Panc1 (cell line): ENCODE measurements at regions not wholly inside any gene's neighbourhood (a gene's known extent, or its start where the extent isn't known, plus 50 kb on each side); places are given as distances from the start of the nearest gene placed in this dataset.

Experiments used
- ATAC-seq: fragments of 200-7000 bp; cut with Tn5 transposase; 2 replicates; pipeline ENCODE4 v1.9.1; 2020; ENCODE audit warnings: mild to moderate bottlenecking, moderate library complexity
- BruUV-seq: library from RNA; stranded (reverse); fragments of 400-500 nt; replicated peaks from 2 replicates; lab custom pipeline; 2021; lab: Mats Ljungman, UMichigan
- CTCF ChIA-PET: fragments of 300-600 bp; sonication (Branson Sonifier 250); formaldehyde crosslinking; loops from one replicate; lab custom pipeline; 2022; ENCODE audit warnings: antibody characterized with exemption; lab: Charles Lee
- POLR2A ChIA-PET: fragments of 300-600 bp; sonication (Branson Sonifier 250); formaldehyde crosslinking; loops from one replicate; lab custom pipeline; 2022; ENCODE audit warnings: antibody characterized with exemption; lab: Charles Lee
- DNase-seq: peaks from one replicate; pipeline ENCODE4 v3.0.0-alpha.2; 2010; ENCODE audit warnings: low read depth, low spot score
- H3K27ac ChIP-seq: 2 replicates; pipeline ENCODE4 v1.5.1; 2011; ENCODE audit warnings: mild to moderate bottlenecking, low read length, inconsistent platforms
- H3K27me3 ChIP-seq: fragments of 200-500 bp; sonication (Bioruptor generic); 2 replicates; pipeline ENCODE4 v1.6.0; 2014; ENCODE audit warnings: low read length, inconsistent platforms; ENCODE audit not compliant: control insufficient read depth, insufficient read depth
- H3K36me3 ChIP-seq: fragments of 200-500 bp; sonication (Bioruptor generic); 2 replicates; pipeline ENCODE4 v1.5.1; 2014; ENCODE audit warnings: inconsistent platforms, mild to moderate bottlenecking, low read length, moderate library complexity; ENCODE audit not compliant: control insufficient read depth, insufficient read depth
- H3K4me1 ChIP-seq: 2 replicates; pipeline ENCODE4 v1.5.1; 2011; ENCODE audit warnings: inconsistent platforms, mild to moderate bottlenecking, low read length, moderate library complexity; ENCODE audit not compliant: control insufficient read depth, insufficient read depth
- H3K4me3 ChIP-seq, 2 experiments: 2 replicates each; pipeline ENCODE4 v1.5.1; 2011 to 2012; ENCODE audit warnings: low read depth in 2 of 2, low read length in 2 of 2, mild to moderate bottlenecking in 2 of 2, inconsistent platforms in 1 of 2, moderate library complexity in 1 of 2
- H3K9me3 ChIP-seq: fragments of 200-500 bp; sonication (Bioruptor generic); 2 replicates; pipeline ENCODE4 v1.5.1; 2014; ENCODE audit warnings: low read depth, mild to moderate bottlenecking, inconsistent platforms, low read length, moderate library complexity; ENCODE audit not compliant: control insufficient read depth, insufficient read depth
- POLR2AphosphoS5 ChIP-seq: IDR thresholded peaks from 2 replicates; pipeline ENCODE4 v1.6.1; 2012; ENCODE audit warnings: mild to moderate bottlenecking, low read depth, low read length, moderate library complexity
- REST ChIP-seq, 2 experiments: IDR thresholded peaks; 2 replicates each; pipeline ENCODE4 v1.6.1; 2011 to 2012; ENCODE audit warnings: low read depth in 2 of 2, control low read depth in 1 of 2, low read length in 1 of 2, mild to moderate bottlenecking in 1 of 2, moderate library complexity in 1 of 2; ENCODE audit not compliant: insufficient read depth in 1 of 2
- SIN3A ChIP-seq: IDR thresholded peaks from 2 replicates; pipeline ENCODE4 v1.6.1; 2012; ENCODE audit warnings: low read depth, mild to moderate bottlenecking, low read length, moderate library complexity, borderline replicate concordance; ENCODE audit not compliant: insufficient read depth
- TCF7L2 ChIP-seq: IDR thresholded peaks from 2 replicates; pipeline ENCODE4 v1.6.1; 2011; ENCODE audit warnings: mild to moderate bottlenecking, low read depth, low read length, inconsistent platforms
- in situ Hi-C: cut with HindIII; loops from 2 replicates; pipeline ENCODE4 v1.10.0; 2016; ENCODE audit warnings: low sequenced_read_pairs, low pct_unique_long_range_greater_than_20kb
- intact Hi-C: fragments of 100-400 bp; cut with micrococcal nuclease; formaldehyde crosslinking; loops from one replicate; pipeline ENCODE4 v1.10.0; 2022; ENCODE audit not compliant: unreplicated experiment
- TF ChIP-seq, protein P1 (sequence below): fragments of 450-650 bp; IDR thresholded peaks from 2 replicates; pipeline ENCODE4 v1.5.1; 2017; ENCODE audit warnings: mild to moderate bottlenecking

- Histone ChIP-seq H3K27ac (no peak overlapping the region), H3K9me3 (no peaks in the 10 kb centered on the region), H3K4me1 (0 out of 2 replicates have a peak, but pooled peaks cover 4% of the 10 kb centered on the region), H3K27me3 (0 out of 2 replicates have a peak, but pooled peaks cover 2% of the 10 kb centered on the region), H3K4me3 (no peak overlapping the region), H3K36me3 (no peaks in the 10 kb centered on the region)
- in situ Hi-C loops (no loop called here), intact Hi-C loops (no loop called here)
- no peak for TF ChIP-seq SIN3A
- TF ChIP-seq REST (IDR thresholded peaks at IDR 0.05; ENCODE audit: insufficient read depth in 1 of 2, low read depth in 2 of 2, low read length in 1 of 2): no peak
- no peak for TF ChIP-seq POLR2AphosphoS5
- no peak for TF ChIP-seq TCF7L2
- TF ChIP-seq, protein P1, sequence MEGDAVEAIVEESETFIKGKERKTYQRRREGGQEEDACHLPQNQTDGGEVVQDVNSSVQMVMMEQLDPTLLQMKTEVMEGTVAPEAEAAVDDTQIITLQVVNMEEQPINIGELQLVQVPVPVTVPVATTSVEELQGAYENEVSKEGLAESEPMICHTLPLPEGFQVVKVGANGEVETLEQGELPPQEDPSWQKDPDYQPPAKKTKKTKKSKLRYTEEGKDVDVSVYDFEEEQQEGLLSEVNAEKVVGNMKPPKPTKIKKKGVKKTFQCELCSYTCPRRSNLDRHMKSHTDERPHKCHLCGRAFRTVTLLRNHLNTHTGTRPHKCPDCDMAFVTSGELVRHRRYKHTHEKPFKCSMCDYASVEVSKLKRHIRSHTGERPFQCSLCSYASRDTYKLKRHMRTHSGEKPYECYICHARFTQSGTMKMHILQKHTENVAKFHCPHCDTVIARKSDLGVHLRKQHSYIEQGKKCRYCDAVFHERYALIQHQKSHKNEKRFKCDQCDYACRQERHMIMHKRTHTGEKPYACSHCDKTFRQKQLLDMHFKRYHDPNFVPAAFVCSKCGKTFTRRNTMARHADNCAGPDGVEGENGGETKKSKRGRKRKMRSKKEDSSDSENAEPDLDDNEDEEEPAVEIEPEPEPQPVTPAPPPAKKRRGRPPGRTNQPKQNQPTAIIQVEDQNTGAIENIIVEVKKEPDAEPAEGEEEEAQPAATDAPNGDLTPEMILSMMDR: no peak
- DNase-seq: no peak
- CTCF ChIA-PET: no interaction called here
- POLR2A ChIA-PET: no interaction called here
- no peak for ATAC-seq
- BruUV-seq: no TSS peak
Measured at GRCh38 chr15:60155661-60156060, 151.6 kb downstream of the FOXB1 start.

DNA sequence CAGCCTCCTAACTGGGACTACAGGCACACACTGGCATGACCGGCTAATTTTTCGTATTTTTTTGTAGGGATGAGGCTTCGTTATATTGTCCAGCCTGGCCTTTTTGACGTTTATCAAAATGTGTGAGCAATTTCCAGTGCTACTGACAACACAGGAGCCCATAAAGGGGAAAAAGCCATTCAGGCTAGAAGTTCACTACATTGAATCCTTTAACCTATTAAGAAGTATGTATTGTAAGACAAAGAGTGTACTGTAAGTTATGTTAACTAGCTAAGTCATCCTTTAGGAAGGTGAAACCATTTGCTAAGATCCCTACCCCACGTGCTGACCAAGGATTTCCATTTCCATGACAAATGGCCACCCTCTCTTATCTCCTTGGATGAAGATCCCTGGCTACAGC, 156.8 kb downstream of the FOXB1 start:
- ChIA-PET POLR2A (no interaction called here), CTCF (no interaction called here)
- intact Hi-C loops: no loop called here
- no peak overlapping the region for H3K27ac ChIP-seq
- BruUV-seq: no TSS peak
- DNase-seq (no peak), ATAC-seq (no peak)
- H3K9me3 ChIP-seq: no peaks in the 10 kb centered on the region
- in situ Hi-C loops: no loop called here
- H3K4me1 ChIP-seq: 0 out of 2 replicates have a peak, but pooled peaks cover under 1% of the 10 kb centered on the region
- H3K36me3 ChIP-seq: no peaks in the 10 kb centered on the region
- no peak overlapping the region for H3K4me3 ChIP-seq
- peaks cover 7% of the 10 kb centered on the region; the same call in 1 of the 2 replicates for H3K27me3 ChIP-seq
- no peak for TF ChIP-seq TCF7L2
- no peak for TF ChIP-seq REST (IDR thresholded peaks at IDR 0.05; ENCODE audit: insufficient read depth in 1 of 2, low read depth in 2 of 2, low read length in 1 of 2)
- TF ChIP-seq, protein P1: no peak
